NCI-H82 treated with DMSO at 0.1 percent for 48 hours (cell line): ENCODE measurements at regions not wholly inside any gene's neighbourhood (a gene's known extent, or its start where the extent isn't known, plus 50 kb on each side); places are given as distances from the start of the nearest gene placed in this dataset.
"Not testable (repeated sequence)": the region's sequence is repeated elsewhere in the genome, so short reads cannot be mapped to it uniquely, and the experiment has no call there.

ENCODE experiments used
- DNase-seq: peaks from one replicate; lab custom pipeline; 2025; ENCODE audit not compliant: unreplicated experiment; lab: John Stamatoyannopoulos, UW

DNA sequence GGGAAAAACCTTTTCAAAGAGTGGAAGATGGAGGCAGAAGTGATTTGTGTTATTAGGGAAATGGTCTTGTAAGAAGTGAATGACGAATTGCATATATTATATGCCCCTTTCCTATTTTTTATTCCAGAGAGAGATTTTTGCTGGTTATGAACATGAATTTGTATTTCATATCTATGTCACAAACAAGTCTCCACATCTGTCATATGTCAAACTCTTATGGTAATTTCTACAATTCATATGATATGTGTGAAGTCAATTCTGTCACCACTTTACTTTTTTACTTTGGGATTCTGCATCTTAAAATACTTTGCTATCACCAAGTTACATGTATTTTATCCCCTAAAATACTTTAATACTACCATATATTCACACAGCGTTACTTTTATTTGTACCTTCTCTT, 594.2 kb upstream of the ARPP21 start:
- no peak for DNase-seq

GRCh38 chr3:35064761-35065160, 574.6 kb upstream of the ARPP21 start:
- DNase-seq, result no peak

- no peak for DNase-seq
Measured at GRCh38 chr3:35065891-35066290, 573.4 kb upstream of the ARPP21 start.

GRCh38 chr3:35067750-35068149, 571.6 kb upstream of the ARPP21 start:
- DNase-seq, result no peak

GRCh38 chr3:35070088-35070487, 569.2 kb upstream of the ARPP21 start:
- DNase-seq, result no peak

- DNase-seq, result no peak
Measured at GRCh38 chr3:35071772-35072171, 567.6 kb upstream of the ARPP21 start.

- no peak for DNase-seq
Measured at GRCh38 chr3:35078780-35079179, 560.5 kb upstream of the ARPP21 start.

DNA sequence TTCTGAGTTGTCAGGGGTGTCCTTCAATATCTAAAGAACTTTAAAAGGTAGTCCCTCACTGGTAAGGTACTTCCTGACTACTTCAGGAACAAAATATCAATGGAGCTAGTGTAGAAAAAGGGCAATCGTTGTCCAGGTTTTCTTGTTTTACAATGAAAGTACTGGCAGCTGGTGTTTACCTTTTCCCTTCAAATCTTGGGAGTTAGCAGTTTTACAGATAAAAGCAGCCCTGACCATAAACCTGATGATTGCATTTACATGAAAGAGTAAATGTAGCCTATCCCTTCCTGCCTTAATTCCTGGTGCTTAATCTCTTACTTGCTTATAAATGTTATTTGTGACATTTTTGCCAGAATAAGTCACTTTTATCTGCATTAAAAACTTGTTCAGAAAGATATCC, 559.9 kb upstream of the ARPP21 start:
- no peak for DNase-seq

DNA sequence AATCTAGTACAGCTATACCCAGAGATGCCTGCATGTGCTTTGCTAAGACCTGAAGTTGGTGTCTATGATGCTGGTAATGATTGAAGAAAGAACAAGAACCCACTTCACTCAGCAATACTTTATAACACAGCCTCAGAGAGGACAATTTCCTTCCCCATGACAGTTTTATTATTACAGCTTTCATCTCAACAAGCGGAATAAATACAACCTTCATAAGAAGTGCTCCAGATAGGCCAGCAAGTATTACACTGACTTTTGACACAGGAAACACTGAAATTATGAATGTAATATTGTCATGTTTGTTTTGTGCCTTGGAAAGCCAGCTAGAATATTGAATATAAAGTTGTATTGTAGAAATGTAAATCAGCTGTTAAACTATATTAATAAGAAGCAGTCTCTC, 557.4 kb upstream of the ARPP21 start:
- DNase-seq, result no peak

DNA sequence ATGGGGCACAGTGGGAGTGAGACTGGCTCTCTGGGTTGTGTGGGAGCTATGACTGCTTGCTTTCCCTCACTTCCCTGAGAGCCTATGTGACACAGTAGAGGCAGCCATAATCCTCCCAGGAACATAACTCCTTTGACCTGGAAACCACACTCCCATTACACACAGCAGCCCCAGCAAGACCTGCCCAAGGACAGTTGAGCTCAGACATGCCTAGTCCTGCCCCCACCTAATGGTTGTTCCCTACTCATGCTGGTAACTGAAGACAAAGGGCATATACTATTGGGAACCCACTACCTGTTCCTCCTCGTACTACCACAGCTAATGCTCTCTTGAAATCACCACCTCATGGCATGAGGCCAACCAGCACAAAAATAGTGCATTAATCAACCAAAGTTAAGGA, 550.4 kb upstream of the ARPP21 start:
- no peak for DNase-seq

DNA sequence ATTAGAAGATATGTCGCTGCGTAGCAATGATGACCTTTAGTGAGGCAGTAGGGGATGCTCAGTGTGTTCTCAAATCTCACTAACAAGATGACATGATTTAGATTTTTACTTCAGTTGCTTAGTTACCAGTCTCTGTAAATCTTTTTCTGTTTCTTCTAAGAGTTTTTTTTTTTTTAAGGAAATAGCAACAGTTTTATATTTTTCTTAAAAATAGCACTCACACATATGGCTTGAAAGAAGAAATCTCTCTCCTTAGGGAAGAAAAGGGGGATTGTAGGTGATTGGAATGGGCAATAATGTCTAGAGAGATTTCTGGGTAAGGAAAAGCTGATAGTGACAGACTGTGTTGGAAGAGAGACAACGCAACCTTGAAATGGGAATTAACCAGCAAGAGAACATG, 524.6 kb upstream of the ARPP21 start:
- no peak for DNase-seq

GRCh38 chr3:35120026-35120425, 519.3 kb upstream of the ARPP21 start:
- DNase-seq, result no peak

DNA sequence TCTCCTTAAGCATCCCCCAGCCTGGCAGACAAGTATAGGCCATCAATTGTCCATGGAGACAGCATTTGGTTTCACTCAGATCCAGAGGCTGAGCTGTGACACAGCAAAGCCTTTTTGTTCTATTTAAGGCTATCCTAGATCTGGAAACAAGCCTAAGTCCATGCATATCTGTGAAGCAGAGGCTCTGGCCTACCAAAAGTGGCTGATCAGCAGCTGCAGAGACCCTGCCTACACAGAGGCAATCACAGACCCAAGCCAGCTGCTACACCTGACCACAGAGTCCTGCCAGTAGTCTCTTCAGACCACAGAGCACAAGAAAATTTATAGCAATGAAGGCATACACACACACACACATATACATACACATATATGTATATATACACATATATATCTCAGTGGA, 501.7 kb upstream of the ARPP21 start:
- no peak for DNase-seq

- DNase-seq, result no peak
Measured at GRCh38 chr3:35141406-35141805, 497.9 kb upstream of the ARPP21 start.

DNA sequence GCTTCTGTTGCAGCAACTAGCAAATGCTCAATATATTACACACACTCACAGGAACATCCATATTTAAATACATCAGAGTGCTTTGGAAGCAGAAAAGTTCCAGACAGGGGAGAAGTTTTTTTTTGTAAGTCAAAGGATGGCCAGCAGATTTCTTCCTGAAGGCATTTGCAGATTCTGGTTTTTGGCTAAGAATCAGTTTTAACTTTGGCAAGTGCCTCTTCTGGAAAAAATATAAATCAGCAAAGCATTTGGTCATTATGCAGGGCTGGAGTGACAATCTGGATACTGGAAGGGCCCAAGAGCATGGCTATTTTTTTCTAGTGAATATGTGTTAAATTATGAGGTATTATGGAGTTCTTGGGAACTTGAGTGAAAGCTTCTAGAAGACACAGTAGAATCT, 495.3 kb upstream of the ARPP21 start:
- no peak for DNase-seq

GRCh38 chr3:35146256-35147035, 492.9 kb upstream of the ARPP21 start:
- not testable (repeated sequence) for DNase-seq

GRCh38 chr3:35183927-35184675, 455.2 kb upstream of the ARPP21 start:
- no peak for DNase-seq

- DNase-seq, result no peak
Measured at GRCh38 chr3:35184775-35185174, 454.6 kb upstream of the ARPP21 start.

DNA sequence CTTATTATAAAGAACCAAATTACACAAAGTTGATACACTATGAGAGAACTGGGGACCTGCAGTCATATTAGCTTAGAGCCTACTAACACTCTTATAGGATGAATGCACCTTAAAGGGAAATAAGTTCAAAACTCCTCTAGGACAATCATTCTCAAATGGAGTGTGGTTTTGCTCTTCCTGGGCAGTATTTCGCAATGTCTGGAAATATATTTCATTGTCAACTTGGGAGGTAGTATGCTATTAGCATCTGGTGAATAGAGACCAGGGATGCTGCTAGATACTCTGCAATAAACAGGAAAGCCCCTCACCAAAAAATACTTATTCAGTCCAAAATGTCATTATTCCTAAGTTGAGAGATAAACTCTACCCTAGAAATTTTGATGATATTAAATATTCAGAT, 451.4 kb upstream of the ARPP21 start:
- no peak for DNase-seq

DNA sequence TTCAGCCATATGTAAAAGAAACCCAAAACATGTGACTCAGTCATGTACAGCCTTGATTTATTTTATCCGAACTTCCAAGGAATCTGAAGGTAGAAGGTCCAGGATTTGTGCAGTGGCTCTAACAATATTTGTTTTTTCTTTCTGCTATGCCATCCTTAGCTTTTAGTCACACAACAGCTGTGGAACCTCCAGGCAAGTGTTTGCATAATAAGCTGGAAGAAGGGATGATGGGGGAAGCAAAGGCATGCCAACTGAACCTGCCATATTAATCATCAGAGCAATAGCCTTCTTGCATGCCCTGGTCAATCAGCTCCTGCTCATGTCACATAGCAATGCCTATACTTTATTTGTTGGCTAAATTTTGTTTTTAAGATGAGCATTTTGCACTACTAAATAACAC, 444.7 kb upstream of the ARPP21 start:
- DNase-seq, result no peak

- no peak for DNase-seq
Measured at GRCh38 chr3:35198857-35199256, 440.5 kb upstream of the ARPP21 start.

- no peak for DNase-seq
Measured at GRCh38 chr3:35200056-35200455, 439.3 kb upstream of the ARPP21 start.

- DNase-seq, result no peak
Measured at GRCh38 chr3:35201211-35201610, 438.1 kb upstream of the ARPP21 start.
